ENCODE measurements at regions not wholly inside any gene's neighbourhood (a gene's known extent, or its start where the extent isn't known, plus 50 kb on each side); places are given as distances from the start of the nearest gene placed in this dataset. TPM values are rescaled to one million over a fixed set of nuclear protein-coding genes. Genes with fewer than 3 reads are reported as not detected.

GRCh38 chr5:52728224-52728623 lies 59.5 kb upstream of the ITGA1 start:
- intact Hi-C loops (cut with DNase I), result no loop called here
- no peak for DNase-seq
- no peaks in the 10 kb centered on the region for H3K36me3 ChIP-seq
- H3K27ac ChIP-seq, result peak overlapping the region in 2 of 3 donors; percentile 36 to 39
- peaks cover 3 to 13% of the 10 kb centered on the region in 2 donors for H3K4me1 ChIP-seq
- no peaks in the 10 kb centered on the region for H3K27me3 ChIP-seq
- TF ChIP-seq POLR2A (IDR thresholded peaks at IDR 0.05), result no peak
- H3K9me3 ChIP-seq, result no peaks in the 10 kb centered on the region
- 86 to 97% methylated on average over 3 of the region's 3 CpGs for WGBS, 2 donors
- no peak overlapping the region for H3K4me3 ChIP-seq (replicated peaks in 1 of 3)

- WGBS, 2 donors, result 86 to 92% methylated on average over 5 of the region's 5 CpGs
- no peak overlapping the region for H3K27ac ChIP-seq
- intact Hi-C loops (cut with DNase I), result no loop called here
These were observed 59.0 kb upstream of the ITGA1 start for GRCh38 chr5:52728686-52729085.

GRCh38 chr5:52731274-52732027 lies 56.3 kb upstream of the ITGA1 start:
- Histone ChIP-seq H3K4me1 (peaks cover 3 to 4% of the 10 kb centered on the region in 2 donors), H3K4me3 (replicated peaks in 1 of 3) (no peak overlapping the region), H3K27me3 (no peaks in the 10 kb centered on the region), H3K36me3 (no peaks in the 10 kb centered on the region), H3K27ac (no peak overlapping the region), H3K9me3 (no peaks in the 10 kb centered on the region)
- TF ChIP-seq POLR2A (IDR thresholded peaks at IDR 0.05) (no peak), CTCF (IDR thresholded peaks at IDR 0.05) (no peak)
- intact Hi-C loops (cut with DNase I), result no loop called here
- WGBS, 2 donors, result 88 to 92% methylated on average over 1 of the region's 1 CpG
- DNase-seq, result no peak

More at GRCh38 chr5:52728686-52729085, 59.0 kb upstream of the ITGA1 start:
- no peaks in the 10 kb centered on the region for H3K27me3 ChIP-seq
- no peaks in the 10 kb centered on the region for H3K36me3 ChIP-seq
- TF ChIP-seq CTCF (IDR thresholded peaks at IDR 0.05) (no peak), POLR2A (IDR thresholded peaks at IDR 0.05) (no peak)
- H3K4me3 ChIP-seq (replicated peaks in 1 of 3), result no peak overlapping the region
- H3K4me1 ChIP-seq, result peaks cover 3 to 13% of the 10 kb centered on the region in 2 donors
- DNase-seq, result no peak
- H3K9me3 ChIP-seq, result no peaks in the 10 kb centered on the region

GRCh38 chr5:52734557-52734956 lies 53.2 kb upstream of the ITGA1 start:
- intact Hi-C loops (cut with DNase I), result no loop called here
- DNase-seq, result no peak
- TF ChIP-seq CTCF (IDR thresholded peaks at IDR 0.05), result no peak
- TF ChIP-seq POLR2A (IDR thresholded peaks at IDR 0.05), result no peak
- H3K9me3 ChIP-seq, result no peaks in the 10 kb centered on the region
- no peak overlapping the region for H3K27ac ChIP-seq
- H3K27me3 ChIP-seq, result no peaks in the 10 kb centered on the region
- WGBS, 2 donors, result 97 to 100% methylated on average over 1 of the region's 1 CpG
- H3K36me3 ChIP-seq, result no peaks in the 10 kb centered on the region
- no peak overlapping the region for H3K4me3 ChIP-seq (replicated peaks in 1 of 3)
- H3K4me1 ChIP-seq, result no peaks in the 10 kb centered on the region

- 76 to 86% methylated on average over 4 of the region's 4 CpGs for WGBS, 2 donors
- H3K27me3 ChIP-seq, result no peaks in the 10 kb centered on the region
- H3K4me1 ChIP-seq, result no peaks in the 10 kb centered on the region
- no peaks in the 10 kb centered on the region for H3K36me3 ChIP-seq
- intact Hi-C loops (cut with DNase I), result no loop called here
- DNase-seq, result no peak
- no peak overlapping the region for H3K27ac ChIP-seq
- no peak for TF ChIP-seq CTCF (IDR thresholded peaks at IDR 0.05)
- no peak for TF ChIP-seq POLR2A (IDR thresholded peaks at IDR 0.05)
- no peak overlapping the region for H3K4me3 ChIP-seq (replicated peaks in 1 of 3)
- H3K9me3 ChIP-seq, result no peaks in the 10 kb centered on the region
These were observed 52.6 kb upstream of the ITGA1 start for GRCh38 chr5:52735139-52735538.

Small RNAs in the stretch of these regions (small RNA-seq; reads per million reads assigned to genes)
- not detected for gene RPS17P11
